ENCODE measurements at regions not wholly inside any gene's neighbourhood (a gene's known extent, or its start where the extent isn't known, plus 50 kb on each side); places are given as distances from the start of the nearest gene placed in this dataset.

DNA sequence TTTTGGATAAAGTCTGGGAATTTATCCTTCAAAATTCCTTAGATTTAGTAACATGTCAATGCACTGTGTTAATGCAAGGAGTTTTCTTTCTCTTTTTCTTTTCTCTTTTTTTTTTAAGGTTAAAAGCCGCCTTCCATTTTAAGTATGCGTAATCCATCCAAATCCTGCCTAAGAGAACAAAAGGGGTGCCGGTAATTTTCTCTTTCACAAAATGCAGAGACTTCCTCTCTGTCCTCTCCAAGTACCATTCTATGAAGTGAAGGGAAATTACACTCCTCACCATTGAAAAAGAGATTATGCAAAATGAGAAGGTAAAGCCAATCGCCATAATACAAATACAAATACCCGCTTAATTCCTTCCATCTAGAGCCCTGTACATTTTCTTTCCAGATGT, 273.8 kb downstream of the BLID start:
- Histone ChIP-seq H3K9me3 (ENCODE audit: low read depth) (no peaks in the 10 kb centered on the region), H3K9ac (no peak overlapping the region), H4K20me1 (ENCODE audit: low read depth) (no peaks in the 10 kb centered on the region), H3F3A (ENCODE audit: low read depth) (peaks cover 19% of the 10 kb centered on the region), H3K4me2 (peak overlapping the region; percentile 59), H2AFZ (replicated peaks) (peak overlapping the region; percentile 54), H3K36me3 (no peaks in the 10 kb centered on the region), H3K4me1 (peaks cover 28% of the 10 kb centered on the region), H3K4me3 (no peak overlapping the region), H3K27me3 (no peaks in the 10 kb centered on the region), H3K27ac (peak overlapping the region; percentile 78), H3K79me2 (ENCODE audit: low read depth) (no peaks in the 10 kb centered on the region)
- TF ChIP-seq EZH2 (IDR thresholded peaks at IDR 0.05), result no peak
- TF ChIP-seq, protein P1, sequence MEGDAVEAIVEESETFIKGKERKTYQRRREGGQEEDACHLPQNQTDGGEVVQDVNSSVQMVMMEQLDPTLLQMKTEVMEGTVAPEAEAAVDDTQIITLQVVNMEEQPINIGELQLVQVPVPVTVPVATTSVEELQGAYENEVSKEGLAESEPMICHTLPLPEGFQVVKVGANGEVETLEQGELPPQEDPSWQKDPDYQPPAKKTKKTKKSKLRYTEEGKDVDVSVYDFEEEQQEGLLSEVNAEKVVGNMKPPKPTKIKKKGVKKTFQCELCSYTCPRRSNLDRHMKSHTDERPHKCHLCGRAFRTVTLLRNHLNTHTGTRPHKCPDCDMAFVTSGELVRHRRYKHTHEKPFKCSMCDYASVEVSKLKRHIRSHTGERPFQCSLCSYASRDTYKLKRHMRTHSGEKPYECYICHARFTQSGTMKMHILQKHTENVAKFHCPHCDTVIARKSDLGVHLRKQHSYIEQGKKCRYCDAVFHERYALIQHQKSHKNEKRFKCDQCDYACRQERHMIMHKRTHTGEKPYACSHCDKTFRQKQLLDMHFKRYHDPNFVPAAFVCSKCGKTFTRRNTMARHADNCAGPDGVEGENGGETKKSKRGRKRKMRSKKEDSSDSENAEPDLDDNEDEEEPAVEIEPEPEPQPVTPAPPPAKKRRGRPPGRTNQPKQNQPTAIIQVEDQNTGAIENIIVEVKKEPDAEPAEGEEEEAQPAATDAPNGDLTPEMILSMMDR (IDR thresholded peaks at IDR 0.05), result no peak
- TF ChIP-seq EZH2phosphoT487 (IDR thresholded peaks at IDR 0.05), result no peak
- H3K36me3 Mint-ChIP-seq, result peaks cover 2% of the 10 kb centered on the region
- peak; percentile 69 for DNase-seq (ENCODE audit: low spot score)
- peaks cover 7% of the 10 kb centered on the region for H3K27me3 Mint-ChIP-seq (ENCODE audit: insufficient read depth, low read depth)
- H3K4me3 Mint-ChIP-seq, result no peak overlapping the region
- H3K4me1 Mint-ChIP-seq, result peaks cover 28% of the 10 kb centered on the region
- H3K27ac Mint-ChIP-seq, result peak overlapping the region; percentile 14
- H3K9me3 Mint-ChIP-seq, result peaks cover 17% of the 10 kb centered on the region

GRCh38 chr11:121841487-121842191, 274.4 kb downstream of the BLID start:
- Histone ChIP-seq H3K9me3 (ENCODE audit: low read depth) (no peaks in the 10 kb centered on the region), H3K36me3 (no peaks in the 10 kb centered on the region), H3K9ac (no peak overlapping the region), H3K27ac (peak overlapping the region; percentile 78), H3K4me1 (peaks cover 28% of the 10 kb centered on the region), H4K20me1 (ENCODE audit: low read depth) (no peaks in the 10 kb centered on the region), H3K4me2 (peak overlapping the region; percentile 59), H3K4me3 (no peak overlapping the region), H3K79me2 (ENCODE audit: low read depth) (no peaks in the 10 kb centered on the region), H3K27me3 (no peaks in the 10 kb centered on the region), H3F3A (ENCODE audit: low read depth) (peaks cover 19% of the 10 kb centered on the region), H2AFZ (replicated peaks) (peak overlapping the region; percentile 54)
- peaks cover 28% of the 10 kb centered on the region for H3K4me1 Mint-ChIP-seq
- H3K27me3 Mint-ChIP-seq (ENCODE audit: insufficient read depth, low read depth), result peaks cover 7% of the 10 kb centered on the region
- TF ChIP-seq, protein P1 (IDR thresholded peaks at IDR 0.05), result no peak
- TF ChIP-seq EZH2 (IDR thresholded peaks at IDR 0.05) (no peak), EZH2phosphoT487 (IDR thresholded peaks at IDR 0.05) (no peak)
- peaks cover 21% of the 10 kb centered on the region for H3K9me3 Mint-ChIP-seq
- H3K36me3 Mint-ChIP-seq, result peaks cover 2% of the 10 kb centered on the region
- DNase-seq (ENCODE audit: low spot score), result peak; percentile 68
- H3K27ac Mint-ChIP-seq, result peak overlapping the region; percentile 72
- H3K4me3 Mint-ChIP-seq, result no peak overlapping the region

GRCh38 chr11:121839781-121840180, 276.2 kb downstream of the BLID start:
- no peaks in the 10 kb centered on the region for H3K27me3 ChIP-seq
- Mint-ChIP-seq H3K9me3 (peaks cover 24% of the 10 kb centered on the region), H3K4me3 (no peak overlapping the region), H3K4me1 (peaks cover 28% of the 10 kb centered on the region), H3K27ac (peak overlapping the region; percentile 76), H3K36me3 (peaks cover 2% of the 10 kb centered on the region), H3K27me3 (ENCODE audit: insufficient read depth, low read depth) (peaks cover 9% of the 10 kb centered on the region)
- no peaks in the 10 kb centered on the region for H4K20me1 ChIP-seq (ENCODE audit: low read depth)
- H3K4me2 ChIP-seq, result no peak overlapping the region
- no peaks in the 10 kb centered on the region for H3K36me3 ChIP-seq
- no peaks in the 10 kb centered on the region for H3K9me3 ChIP-seq (ENCODE audit: low read depth)
- no peak for DNase-seq (ENCODE audit: low spot score)
- H3K4me3 ChIP-seq, result no peak overlapping the region
- no peak for TF ChIP-seq EZH2phosphoT487 (IDR thresholded peaks at IDR 0.05)
- no peak for TF ChIP-seq EZH2 (IDR thresholded peaks at IDR 0.05)
- TF ChIP-seq, protein P1 (IDR thresholded peaks at IDR 0.05), result no peak
- H2AFZ ChIP-seq (replicated peaks), result peak overlapping the region; percentile 55
- no peaks in the 10 kb centered on the region for H3K79me2 ChIP-seq (ENCODE audit: low read depth)
- no peak overlapping the region for H3K27ac ChIP-seq
- H3F3A ChIP-seq (ENCODE audit: low read depth), result peaks cover 19% of the 10 kb centered on the region
- peaks cover 28% of the 10 kb centered on the region for H3K4me1 ChIP-seq
- H3K9ac ChIP-seq, result no peak overlapping the region
